Astrocyte of the spinal cord (primary cell): ENCODE measurements at regions not wholly inside any gene's neighbourhood (a gene's known extent, or its start where the extent isn't known, plus 50 kb on each side); places are given as distances from the start of the nearest gene placed in this dataset.

Experiments used
- DNase-seq: peaks from one replicate; pipeline ENCODE4 v3.0.0; 2011; ENCODE audit warnings: low read depth, low spot score
- H3K4me3 ChIP-seq: 2 replicates; pipeline ENCODE4 v1.5.1; 2011; ENCODE audit warnings: low read depth, mild to moderate bottlenecking, low read length, moderate library complexity
- CTCF ChIP-seq: IDR thresholded peaks from 2 replicates; pipeline ENCODE4 v1.5.1; 2012; ENCODE audit warnings: low read depth, mild to moderate bottlenecking, low read length, inconsistent platforms
- in situ Hi-C: cut with HindIII; loops from 2 replicates; pipeline ENCODE4 v1.10.0; 2017; ENCODE audit warnings: low sequenced_read_pairs

GRCh38 chr15:58329781-58330671 lies 101.8 kb upstream of the LIPC start:
- no peak overlapping the region for H3K4me3 ChIP-seq
- in situ Hi-C loops = no loop called here
- TF ChIP-seq CTCF = no peak
- DNase-seq = no peak

- DNase-seq = no peak
- no peak overlapping the region for H3K4me3 ChIP-seq
- in situ Hi-C loops = no loop called here
- no peak for TF ChIP-seq CTCF
These were observed 100.8 kb upstream of the LIPC start for GRCh38 chr15:58330741-58331559.

GRCh38 chr15:58331560-58331912 lies 100.3 kb upstream of the LIPC start:
- in situ Hi-C loops = no loop called here
- no peak overlapping the region for H3K4me3 ChIP-seq
- no peak for DNase-seq
- TF ChIP-seq CTCF = no peak

GRCh38 chr15:58331913-58332675 lies 99.7 kb upstream of the LIPC start:
- peak; percentile 99 for DNase-seq
- in situ Hi-C loops = no loop called here
- TF ChIP-seq CTCF = no peak
- no peak overlapping the region for H3K4me3 ChIP-seq

- TF ChIP-seq CTCF = no peak
- H3K4me3 ChIP-seq = no peak overlapping the region
- in situ Hi-C loops = no loop called here
- DNase-seq = peak; percentile 66
These were observed 99.0 kb upstream of the LIPC start for GRCh38 chr15:58332676-58333400.

- no peak overlapping the region for H3K4me3 ChIP-seq
These were observed 97.0 kb upstream of the LIPC start for GRCh38 chr15:58334803-58335202.

More at GRCh38 chr15:58334803-58335202, 97.0 kb upstream of the LIPC start:
- in situ Hi-C loops = no loop called here
- DNase-seq = no peak
- TF ChIP-seq CTCF = no peak
